Upper lobe of left lung (tissue), 6 donors: ENCODE measurements at regions not wholly inside any gene's neighbourhood (a gene's known extent, or its start where the extent isn't known, plus 50 kb on each side); places are given as distances from the start of the nearest gene placed in this dataset.

Experiments used
- ATAC-seq, 2 donors: fragments of 200-7000 bp; cut with Tn5 transposase; one replicate each; pipeline ENCODE4 v1.9.1; 2022; ENCODE audit warnings: mild to moderate bottlenecking in 2 of 2, moderate library complexity in 2 of 2; ENCODE audit not compliant: low FRiP score in 2 of 2
- DNase-seq, 2 donors: peaks; one replicate each; pipeline ENCODE4 v3.0.0-alpha.2; 2019 to 2020
- H3K27ac ChIP-seq, 4 donors: fragments of 200-600 bp; sonication (generic); one replicate each; pipeline ENCODE4 v1.5.1; 2016 to 2019
- H3K27me3 ChIP-seq, 4 donors: fragments of 200-600 bp; sonication (generic); one replicate each; pipeline ENCODE4 v1.5.1; 2017 to 2019
- H3K36me3 ChIP-seq, 4 donors: fragments of 200-600 bp; sonication (generic); one replicate each; pipeline ENCODE4 v1.5.1; 2016 to 2019
- H3K4me1 ChIP-seq, 4 donors: fragments of 200-600 bp; sonication (generic); one replicate each; pipeline ENCODE4 v1.5.1; 2018 to 2019
- H3K4me3 ChIP-seq, 4 donors: fragments of 200-600 bp; sonication (generic); one replicate each; pipeline ENCODE4 v1.5.1; 2017 to 2019; ENCODE audit warnings: mild to moderate bottlenecking in 2 of 4, moderate library complexity in 1 of 4
- H3K9me3 ChIP-seq, 4 donors: fragments of 200-600 bp; sonication (generic); one replicate each; pipeline ENCODE4 v1.5.1; 2018 to 2019
- CTCF ChIP-seq, 6 experiments: fragments of 450-650 bp in 4 of 6; fragments of 200-600 bp in 2 of 6; sonication (generic) in 2 of 6; IDR thresholded peaks; one replicate each; pipeline ENCODE4 v1.5.1; 2016 to 2019; ENCODE audit warnings: antibody characterized with exemption in 6 of 6
- EP300 ChIP-seq, 4 donors: sonication (generic); formaldehyde crosslinking; IDR thresholded peaks; one replicate each; pipeline ENCODE4 v1.5.1; 2017; ENCODE audit warnings: antibody characterized with exemption in 4 of 4, control low read depth in 2 of 4
- POLR2A ChIP-seq, 4 donors: fragments of 450-650 bp; IDR thresholded peaks; one replicate each; pipeline ENCODE4 v1.5.1; 2016 to 2017; ENCODE audit warnings: antibody characterized with exemption in 4 of 4, mild to moderate bottlenecking in 2 of 4
- POLR2AphosphoS5 ChIP-seq, 2 donors: sonication (generic); formaldehyde crosslinking; IDR thresholded peaks; one replicate each; pipeline ENCODE4 v1.5.1; 2017; ENCODE audit warnings: antibody characterized with exemption in 2 of 2
- WGBS, 2 donors: methylation state at CpG; one replicate each; pipeline ENCODE4 v1.1.5; 2017 to 2018; 5-methylcytosine and 5-hydroxymethylcytosine counted together
- donor health status: DM: no; HTN: no; CAD: no; lungs with moderate emphysema.
- donor health status: DM: no; HTN: yes; CAD: no; lungs with severe emphysema.

GRCh38 chr13:104491916-104492315 lies 1425.7 kb upstream of the SLC10A2 start:
- TF ChIP-seq EP300 (IDR thresholded peaks at IDR 0.05), result no peak
- TF ChIP-seq POLR2A (IDR thresholded peaks at IDR 0.05), result no peak
- TF ChIP-seq CTCF (IDR thresholded peaks at IDR 0.05), result no peak
- TF ChIP-seq POLR2AphosphoS5 (IDR thresholded peaks at IDR 0.05), result no peak
- ATAC-seq (no peak), DNase-seq (no peak)
- WGBS, 2 donors, result 70 to 74% methylated on average over 5 of the region's 5 CpGs
- Histone ChIP-seq H3K27ac (no peak overlapping the region), H3K9me3 (peaks cover 0 to 3% (median 0%) of the 10 kb centered on the region in 4 donors), H3K36me3 (no peaks in the 10 kb centered on the region), H3K27me3 (no peaks in the 10 kb centered on the region), H3K4me1 (no peaks in the 10 kb centered on the region), H3K4me3 (no peak overlapping the region)

DNA sequence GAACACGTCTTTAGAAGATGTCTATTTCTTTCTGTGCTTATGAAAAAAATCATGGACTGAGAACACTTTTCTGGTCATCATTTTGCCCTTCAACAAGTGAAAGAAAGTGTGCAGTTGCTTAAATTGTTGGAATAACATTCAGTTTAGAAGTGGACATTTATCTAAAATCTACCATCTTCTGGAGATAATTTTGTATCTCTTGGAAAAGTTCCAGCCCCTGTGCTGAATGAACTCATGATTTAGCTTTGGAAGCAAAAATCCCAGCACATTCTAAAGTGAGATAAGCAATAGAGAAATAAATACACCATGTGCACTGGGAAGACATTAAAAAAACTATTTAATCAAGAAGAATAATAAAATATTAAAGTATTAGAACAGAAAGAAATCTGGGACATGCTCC lies 1420.8 kb upstream of the SLC10A2 start:
- 54 to 64% methylated on average over 1 of the region's 1 CpG for WGBS, 2 donors
- DNase-seq, result no peak
- no peak for ATAC-seq
- Histone ChIP-seq H3K4me1 (no peaks in the 10 kb centered on the region), H3K27me3 (no peaks in the 10 kb centered on the region), H3K4me3 (no peak overlapping the region), H3K9me3 (peaks cover 0 to 3% (median 0%) of the 10 kb centered on the region in 4 donors), H3K27ac (no peak overlapping the region), H3K36me3 (no peaks in the 10 kb centered on the region)
- TF ChIP-seq CTCF (IDR thresholded peaks at IDR 0.05), result no peak
- TF ChIP-seq POLR2A (IDR thresholded peaks at IDR 0.05), result no peak
- no peak for TF ChIP-seq POLR2AphosphoS5 (IDR thresholded peaks at IDR 0.05)
- no peak for TF ChIP-seq EP300 (IDR thresholded peaks at IDR 0.05)

- no peak for TF ChIP-seq POLR2AphosphoS5 (IDR thresholded peaks at IDR 0.05)
- TF ChIP-seq EP300 (IDR thresholded peaks at IDR 0.05), result no peak
- TF ChIP-seq POLR2A (IDR thresholded peaks at IDR 0.05), result no peak
- no peak for TF ChIP-seq CTCF (IDR thresholded peaks at IDR 0.05)
- no peaks in the 10 kb centered on the region for H3K36me3 ChIP-seq
- H3K9me3 ChIP-seq, result peaks cover 0 to 3% (median 0%) of the 10 kb centered on the region in 4 donors
- ATAC-seq (no peak), DNase-seq (no peak)
- WGBS, 2 donors, result 0 to 12% methylated on average over 1 of the region's 1 CpG
- no peak overlapping the region for H3K4me3 ChIP-seq
- no peaks in the 10 kb centered on the region for H3K4me1 ChIP-seq
- H3K27ac ChIP-seq, result no peak overlapping the region
- no peaks in the 10 kb centered on the region for H3K27me3 ChIP-seq
Measured at GRCh38 chr13:104485571-104485970, 1419.4 kb upstream of the SLC10A2 start.

DNA sequence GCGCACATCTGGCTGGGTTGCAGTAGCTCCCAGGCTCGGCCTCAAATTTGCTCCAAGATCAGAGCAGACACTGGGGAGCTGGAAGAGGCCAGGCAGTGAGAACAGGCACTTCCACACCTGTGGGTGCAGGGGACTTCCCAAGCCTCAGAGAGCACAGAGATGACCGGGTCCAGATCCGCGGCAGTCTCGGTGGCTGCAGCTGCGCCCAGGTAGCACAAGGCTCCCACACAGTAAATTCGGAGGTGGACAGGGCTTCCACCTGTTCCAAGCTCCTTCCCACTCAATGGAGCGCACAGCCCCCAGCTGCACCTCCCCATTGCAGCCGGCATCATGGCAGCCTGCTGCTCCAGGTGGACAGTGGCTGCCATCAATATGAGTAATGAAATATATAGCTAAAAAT lies 1417.4 kb upstream of the SLC10A2 start:
- TF ChIP-seq POLR2A (IDR thresholded peaks at IDR 0.05), result no peak
- WGBS, 2 donors, result 93 to 95% methylated on average over 2 to 10 of the region's 10 CpGs
- Histone ChIP-seq H3K27ac (no peak overlapping the region), H3K27me3 (no peaks in the 10 kb centered on the region), H3K4me3 (no peak overlapping the region), H3K9me3 (peaks cover 0 to 3% (median 0%) of the 10 kb centered on the region in 4 donors), H3K36me3 (no peaks in the 10 kb centered on the region), H3K4me1 (no peaks in the 10 kb centered on the region)
- peak in 1 of 2 donors; percentile 37 for ATAC-seq
- DNase-seq, result peak in 1 of 2 donors; percentile 41

- 88 to 95% methylated on average over 2 of the region's 2 CpGs for WGBS, 2 donors
Measured at GRCh38 chr13:104477261-104477660, 1411.0 kb upstream of the SLC10A2 start.

More at GRCh38 chr13:104477261-104477660, 1411.0 kb upstream of the SLC10A2 start:
- no peak for TF ChIP-seq POLR2AphosphoS5 (IDR thresholded peaks at IDR 0.05)
- TF ChIP-seq POLR2A (IDR thresholded peaks at IDR 0.05), result no peak
- no peak for TF ChIP-seq EP300 (IDR thresholded peaks at IDR 0.05)
- no peak for TF ChIP-seq CTCF (IDR thresholded peaks at IDR 0.05)
- Histone ChIP-seq H3K27ac (no peak overlapping the region), H3K9me3 (no peaks in the 10 kb centered on the region), H3K4me3 (no peak overlapping the region), H3K27me3 (no peaks in the 10 kb centered on the region), H3K36me3 (no peaks in the 10 kb centered on the region), H3K4me1 (no peaks in the 10 kb centered on the region)
- ATAC-seq (no peak), DNase-seq (no peak)
